HG03342 (cell line): ENCODE measurements at regions not wholly inside any gene's neighbourhood (a gene's known extent, or its start where the extent isn't known, plus 50 kb on each side); places are given as distances from the start of the nearest gene placed in this dataset.
"Not testable (repeated sequence)": the region's sequence is repeated elsewhere in the genome, so short reads cannot be mapped to it uniquely, and the experiment has no call there.

Source experiments
- ATAC-seq: cut with Tn5 transposase; IDR thresholded peaks from one replicate; pipeline ENCODE4 v1.9.1; 2021; ENCODE audit warnings: mild to moderate bottlenecking, moderate library complexity; ENCODE audit not compliant: unreplicated experiment

- no peak for ATAC-seq
Measured at GRCh38 chr3:72081471-72082185, 296.7 kb upstream of the PROK2 start.

GRCh38 chr3:72080800-72081199 is 295.9 kb upstream of the PROK2 start:
- no peak for ATAC-seq

- no peak for ATAC-seq
Measured at GRCh38 chr3:72080095-72080494, 295.1 kb upstream of the PROK2 start.

GRCh38 chr3:72079369-72079872 is 294.5 kb upstream of the PROK2 start:
- ATAC-seq: no peak

- ATAC-seq: no peak
Measured at GRCh38 chr3:72078676-72079368, 293.9 kb upstream of the PROK2 start.

GRCh38 chr3:72077473-72078259 is 292.7 kb upstream of the PROK2 start:
- ATAC-seq: peak; percentile 42

- not testable (repeated sequence) for ATAC-seq
Measured at GRCh38 chr3:72075848-72076247, 290.9 kb upstream of the PROK2 start.

GRCh38 chr3:72071624-72072023 is 286.7 kb upstream of the PROK2 start:
- no peak for ATAC-seq

- ATAC-seq: no peak
Measured at GRCh38 chr3:72070005-72070404, 285.1 kb upstream of the PROK2 start.

GRCh38 chr3:72069543-72069942 is 284.6 kb upstream of the PROK2 start:
- ATAC-seq: no peak

- no peak for ATAC-seq
Measured at GRCh38 chr3:72068621-72069020, 283.7 kb upstream of the PROK2 start.

GRCh38 chr3:72067721-72068120 is 282.8 kb upstream of the PROK2 start:
- ATAC-seq: no peak

- ATAC-seq: no peak
Measured at GRCh38 chr3:72065872-72066641, 281.1 kb upstream of the PROK2 start.

GRCh38 chr3:72065236-72065635 is 280.3 kb upstream of the PROK2 start:
- no peak for ATAC-seq

GRCh38 chr3:72064727-72065126 is 279.8 kb upstream of the PROK2 start:
- ATAC-seq: not testable (repeated sequence)

GRCh38 chr3:72062017-72062416 is 277.1 kb upstream of the PROK2 start:
- no peak for ATAC-seq

GRCh38 chr3:72060447-72061034 is 275.6 kb upstream of the PROK2 start:
- no peak for ATAC-seq

GRCh38 chr3:72058493-72059081 is 273.6 kb upstream of the PROK2 start:
- no peak for ATAC-seq

- no peak for ATAC-seq
Measured at GRCh38 chr3:72055436-72055835, 270.5 kb upstream of the PROK2 start.

- no peak for ATAC-seq
Measured at GRCh38 chr3:72054976-72055375, 270.0 kb upstream of the PROK2 start.
